GM12878 (cell line): ENCODE measurements at regions not wholly inside any gene's neighbourhood (a gene's known extent, or its start where the extent isn't known, plus 50 kb on each side); places are given as distances from the start of the nearest gene placed in this dataset.

Experiments
- CBX3 ChIP-seq: fragments of 200-600 bp; sonication (generic); IDR thresholded peaks from 2 replicates; pipeline ENCODE4 v1.6.1; 2016; ENCODE audit warnings: low read depth, borderline replicate concordance
- CREB1 ChIP-seq: IDR thresholded peaks from 2 replicates; pipeline ENCODE4 v1.6.1; 2012; ENCODE audit warnings: low read depth, mild to moderate bottlenecking, inconsistent platforms
- FOS ChIP-seq: IDR thresholded peaks from 3 replicates; pipeline ENCODE4 v1.6.1; 2011; ENCODE audit warnings: borderline replicate concordance; ENCODE audit not compliant: insufficient read length; ENCODE audit errors: extremely low read depth
- NR2C2 ChIP-seq: IDR thresholded peaks from 2 replicates; pipeline ENCODE4 v1.6.1; 2011; ENCODE audit warnings: borderline replicate concordance, low read depth; ENCODE audit not compliant: control insufficient read depth, insufficient read length
- POLR2A ChIP-seq: IDR thresholded peaks from 2 replicates; pipeline ENCODE4 v1.6.1; 2011; ENCODE audit warnings: low read depth, mild to moderate bottlenecking, low read length
- SIX5 ChIP-seq: IDR thresholded peaks from 2 replicates; pipeline ENCODE4 v1.6.1; 2011; ENCODE audit warnings: mild to moderate bottlenecking, low read depth, low read length, moderate library complexity; ENCODE audit not compliant: severe bottlenecking
- TAF1 ChIP-seq: IDR thresholded peaks from 2 replicates; pipeline ENCODE4 v1.6.1; 2011; ENCODE audit warnings: mild to moderate bottlenecking, low read depth, low read length, borderline replicate concordance
- TCF7 ChIP-seq: IDR thresholded peaks from 2 replicates; pipeline ENCODE4 v1.6.1; 2014; ENCODE audit warnings: antibody characterized with exemption, borderline replicate concordance
- TF ChIP-seq, protein P1 (sequence below), 3 experiments: IDR thresholded peaks in 2 of 3; conservative IDR thresholded peaks in 1 of 3; 2 replicates each; pipeline ENCODE4 v1.5.1; 2011; ENCODE audit warnings: low read depth in 3 of 3, low read length in 3 of 3, mild to moderate bottlenecking in 3 of 3, control low read depth in 2 of 3, moderate library complexity in 2 of 3, inconsistent platforms in 1 of 3, mixed read lengths in 1 of 3; ENCODE audit not compliant: control insufficient read depth in 2 of 3, insufficient read depth in 1 of 3; ENCODE audit errors: extremely low read depth in 1 of 3
- TF ChIP-seq, protein P2 (sequence below): IDR thresholded peaks from 2 replicates; pipeline ENCODE4 v1.6.1; 2012; ENCODE audit warnings: improper control_type of control experiment, low read depth, low read length; ENCODE audit not compliant: insufficient replicate concordance

DNA sequence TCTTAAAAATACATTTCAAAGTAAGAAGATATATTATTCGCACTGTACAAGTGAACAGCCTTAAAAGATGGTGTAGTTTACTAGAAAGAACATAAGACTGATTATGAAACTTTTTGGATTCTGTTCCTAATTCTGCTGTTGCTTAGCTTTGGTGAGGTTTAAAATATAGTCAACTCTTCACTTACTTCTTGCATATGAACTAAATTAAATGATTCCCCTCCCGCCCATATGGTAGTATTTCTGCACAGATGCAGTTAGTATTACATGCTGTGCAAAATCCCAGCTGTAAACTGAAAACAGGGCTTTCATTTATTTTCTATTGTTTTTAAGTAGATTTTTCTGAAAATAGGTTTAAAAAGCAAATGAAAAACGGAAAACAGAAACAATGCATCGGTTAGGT, 345.4 kb upstream of the NCAM2 start:
- TF ChIP-seq, protein P1, sequence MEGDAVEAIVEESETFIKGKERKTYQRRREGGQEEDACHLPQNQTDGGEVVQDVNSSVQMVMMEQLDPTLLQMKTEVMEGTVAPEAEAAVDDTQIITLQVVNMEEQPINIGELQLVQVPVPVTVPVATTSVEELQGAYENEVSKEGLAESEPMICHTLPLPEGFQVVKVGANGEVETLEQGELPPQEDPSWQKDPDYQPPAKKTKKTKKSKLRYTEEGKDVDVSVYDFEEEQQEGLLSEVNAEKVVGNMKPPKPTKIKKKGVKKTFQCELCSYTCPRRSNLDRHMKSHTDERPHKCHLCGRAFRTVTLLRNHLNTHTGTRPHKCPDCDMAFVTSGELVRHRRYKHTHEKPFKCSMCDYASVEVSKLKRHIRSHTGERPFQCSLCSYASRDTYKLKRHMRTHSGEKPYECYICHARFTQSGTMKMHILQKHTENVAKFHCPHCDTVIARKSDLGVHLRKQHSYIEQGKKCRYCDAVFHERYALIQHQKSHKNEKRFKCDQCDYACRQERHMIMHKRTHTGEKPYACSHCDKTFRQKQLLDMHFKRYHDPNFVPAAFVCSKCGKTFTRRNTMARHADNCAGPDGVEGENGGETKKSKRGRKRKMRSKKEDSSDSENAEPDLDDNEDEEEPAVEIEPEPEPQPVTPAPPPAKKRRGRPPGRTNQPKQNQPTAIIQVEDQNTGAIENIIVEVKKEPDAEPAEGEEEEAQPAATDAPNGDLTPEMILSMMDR (IDR thresholded peaks at IDR 0.05 in 2 of 3, conservative IDR thresholded peaks at IDR 0.05 in 1 of 3; ENCODE audit: control insufficient read depth in 2 of 3, extremely low read depth in 1 of 3, insufficient read depth in 1 of 3, low read depth in 3 of 3, low read length in 3 of 3), result no peak
- TF ChIP-seq SIX5, result no peak
- TF ChIP-seq TCF7, result no peak
- TF ChIP-seq TAF1, result no peak
- no peak for TF ChIP-seq CREB1
- no peak for TF ChIP-seq POLR2A
- no peak for TF ChIP-seq NR2C2
- no peak for TF ChIP-seq CBX3
- no peak for TF ChIP-seq FOS
- TF ChIP-seq, protein P2, sequence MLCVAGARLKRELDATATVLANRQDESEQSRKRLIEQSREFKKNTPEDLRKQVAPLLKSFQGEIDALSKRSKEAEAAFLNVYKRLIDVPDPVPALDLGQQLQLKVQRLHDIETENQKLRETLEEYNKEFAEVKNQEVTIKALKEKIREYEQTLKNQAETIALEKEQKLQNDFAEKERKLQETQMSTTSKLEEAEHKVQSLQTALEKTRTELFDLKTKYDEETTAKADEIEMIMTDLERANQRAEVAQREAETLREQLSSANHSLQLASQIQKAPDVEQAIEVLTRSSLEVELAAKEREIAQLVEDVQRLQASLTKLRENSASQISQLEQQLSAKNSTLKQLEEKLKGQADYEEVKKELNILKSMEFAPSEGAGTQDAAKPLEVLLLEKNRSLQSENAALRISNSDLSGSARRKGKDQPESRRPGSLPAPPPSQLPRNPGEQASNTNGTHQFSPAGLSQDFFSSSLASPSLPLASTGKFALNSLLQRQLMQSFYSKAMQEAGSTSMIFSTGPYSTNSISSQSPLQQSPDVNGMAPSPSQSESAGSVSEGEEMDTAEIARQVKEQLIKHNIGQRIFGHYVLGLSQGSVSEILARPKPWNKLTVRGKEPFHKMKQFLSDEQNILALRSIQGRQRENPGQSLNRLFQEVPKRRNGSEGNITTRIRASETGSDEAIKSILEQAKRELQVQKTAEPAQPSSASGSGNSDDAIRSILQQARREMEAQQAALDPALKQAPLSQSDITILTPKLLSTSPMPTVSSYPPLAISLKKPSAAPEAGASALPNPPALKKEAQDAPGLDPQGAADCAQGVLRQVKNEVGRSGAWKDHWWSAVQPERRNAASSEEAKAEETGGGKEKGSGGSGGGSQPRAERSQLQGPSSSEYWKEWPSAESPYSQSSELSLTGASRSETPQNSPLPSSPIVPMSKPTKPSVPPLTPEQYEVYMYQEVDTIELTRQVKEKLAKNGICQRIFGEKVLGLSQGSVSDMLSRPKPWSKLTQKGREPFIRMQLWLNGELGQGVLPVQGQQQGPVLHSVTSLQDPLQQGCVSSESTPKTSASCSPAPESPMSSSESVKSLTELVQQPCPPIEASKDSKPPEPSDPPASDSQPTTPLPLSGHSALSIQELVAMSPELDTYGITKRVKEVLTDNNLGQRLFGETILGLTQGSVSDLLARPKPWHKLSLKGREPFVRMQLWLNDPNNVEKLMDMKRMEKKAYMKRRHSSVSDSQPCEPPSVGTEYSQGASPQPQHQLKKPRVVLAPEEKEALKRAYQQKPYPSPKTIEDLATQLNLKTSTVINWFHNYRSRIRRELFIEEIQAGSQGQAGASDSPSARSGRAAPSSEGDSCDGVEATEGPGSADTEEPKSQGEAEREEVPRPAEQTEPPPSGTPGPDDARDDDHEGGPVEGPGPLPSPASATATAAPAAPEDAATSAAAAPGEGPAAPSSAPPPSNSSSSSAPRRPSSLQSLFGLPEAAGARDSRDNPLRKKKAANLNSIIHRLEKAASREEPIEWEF, result no peak
